Tibial nerve (tissue), 4 donors: ENCODE measurements at regions not wholly inside any gene's neighbourhood (a gene's known extent, or its start where the extent isn't known, plus 50 kb on each side); places are given as distances from the start of the nearest gene placed in this dataset.

Source experiments
- DNase-seq, 2 donors: peaks; one replicate each; pipeline ENCODE4 v3.0.0-alpha.2; 2019; ENCODE audit warnings: low spot score in 2 of 2
- H3K27ac ChIP-seq, 4 donors: fragments of 200-600 bp; sonication (generic) in 3 of 4; one replicate each; pipeline ENCODE4 v1.5.1; 2017 to 2019; ENCODE audit warnings: mild to moderate bottlenecking in 1 of 4
- H3K27me3 ChIP-seq, 2 donors: fragments of 200-600 bp; sonication (generic) in 1 of 2; one replicate each; pipeline versions ENCODE4 v1.5.1 to v1.6.0; 2017 to 2019
- H3K36me3 ChIP-seq, 3 donors: fragments of 200-600 bp; sonication (generic); one replicate each; pipeline ENCODE4 v1.5.1; 2018 to 2019
- H3K4me1 ChIP-seq, 4 donors: fragments of 200-600 bp; sonication (generic) in 3 of 4; one replicate each; pipeline ENCODE4 v1.5.1; 2017 to 2019
- H3K4me3 ChIP-seq, 4 donors: fragments of 200-600 bp; sonication (generic) in 3 of 4; one replicate each; pipeline ENCODE4 v1.5.1; 2017 to 2019; ENCODE audit warnings: mild to moderate bottlenecking in 1 of 4, moderate library complexity in 1 of 4
- H3K9me3 ChIP-seq, 4 donors: fragments of 200-600 bp; sonication (generic) in 3 of 4; one replicate each; pipeline ENCODE4 v1.5.1; 2017 to 2019
- EP300 ChIP-seq, 2 donors: sonication (generic); formaldehyde crosslinking; IDR thresholded peaks; one replicate each; pipeline ENCODE4 v1.6.1; 2017; ENCODE audit warnings: antibody characterized with exemption in 2 of 2, mild to moderate bottlenecking in 1 of 2
- POLR2A ChIP-seq, 2 donors: fragments of 450-650 bp; IDR thresholded peaks; one replicate each; pipeline ENCODE4 v1.6.1; 2017; ENCODE audit warnings: antibody characterized with exemption in 2 of 2, mild to moderate bottlenecking in 2 of 2, moderate library complexity in 2 of 2
- WGBS, 2 donors: methylation state at CpG; one replicate each; pipeline ENCODE4 v1.1.5; 2018; 5-methylcytosine and 5-hydroxymethylcytosine counted together
- TF ChIP-seq, protein P1 (sequence below), 5 experiments: fragments of 200-600 bp in 3 of 5; fragments of 450-650 bp in 2 of 5; sonication (generic) in 3 of 5; IDR thresholded peaks; one replicate each; pipeline ENCODE4 v1.5.1; 2016 to 2019; ENCODE audit warnings: antibody characterized with exemption in 5 of 5, mild to moderate bottlenecking in 3 of 5, moderate library complexity in 2 of 5

DNA sequence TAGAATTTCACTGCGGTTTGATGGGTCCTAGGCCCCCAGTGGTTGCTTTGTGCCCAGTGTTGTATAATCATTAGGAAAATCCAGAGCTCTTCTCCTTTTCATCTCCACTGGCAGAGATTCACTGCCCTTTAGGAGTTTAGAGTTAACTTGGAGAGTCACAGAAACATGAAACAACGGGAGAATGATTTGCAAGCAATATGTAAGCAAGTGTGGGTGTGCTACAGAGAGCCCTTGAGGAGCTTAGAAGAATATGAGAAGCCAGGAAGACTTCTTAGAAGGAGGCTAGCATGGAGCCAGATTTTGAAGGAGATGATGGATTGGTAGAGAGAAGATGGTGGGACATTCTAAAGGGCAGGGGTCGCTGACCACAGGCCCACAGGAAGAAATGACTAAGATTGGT lies 327.3 kb downstream of the ZNF326 start:
- no peaks in the 10 kb centered on the region for H3K36me3 ChIP-seq
- no peak overlapping the region for H3K27ac ChIP-seq
- H3K27me3 ChIP-seq, result no peaks in the 10 kb centered on the region
- H3K4me1 ChIP-seq, result no peaks in the 10 kb centered on the region
- no peaks in the 10 kb centered on the region for H3K9me3 ChIP-seq
- 65 to 69% methylated on average over 3 of the region's 3 CpGs for WGBS, 2 donors
- no peak for TF ChIP-seq EP300 (IDR thresholded peaks at IDR 0.05)
- no peak for TF ChIP-seq POLR2A (IDR thresholded peaks at IDR 0.05)
- TF ChIP-seq, protein P1, sequence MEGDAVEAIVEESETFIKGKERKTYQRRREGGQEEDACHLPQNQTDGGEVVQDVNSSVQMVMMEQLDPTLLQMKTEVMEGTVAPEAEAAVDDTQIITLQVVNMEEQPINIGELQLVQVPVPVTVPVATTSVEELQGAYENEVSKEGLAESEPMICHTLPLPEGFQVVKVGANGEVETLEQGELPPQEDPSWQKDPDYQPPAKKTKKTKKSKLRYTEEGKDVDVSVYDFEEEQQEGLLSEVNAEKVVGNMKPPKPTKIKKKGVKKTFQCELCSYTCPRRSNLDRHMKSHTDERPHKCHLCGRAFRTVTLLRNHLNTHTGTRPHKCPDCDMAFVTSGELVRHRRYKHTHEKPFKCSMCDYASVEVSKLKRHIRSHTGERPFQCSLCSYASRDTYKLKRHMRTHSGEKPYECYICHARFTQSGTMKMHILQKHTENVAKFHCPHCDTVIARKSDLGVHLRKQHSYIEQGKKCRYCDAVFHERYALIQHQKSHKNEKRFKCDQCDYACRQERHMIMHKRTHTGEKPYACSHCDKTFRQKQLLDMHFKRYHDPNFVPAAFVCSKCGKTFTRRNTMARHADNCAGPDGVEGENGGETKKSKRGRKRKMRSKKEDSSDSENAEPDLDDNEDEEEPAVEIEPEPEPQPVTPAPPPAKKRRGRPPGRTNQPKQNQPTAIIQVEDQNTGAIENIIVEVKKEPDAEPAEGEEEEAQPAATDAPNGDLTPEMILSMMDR (IDR thresholded peaks at IDR 0.05), result no peak
- no peak for DNase-seq
- no peak overlapping the region for H3K4me3 ChIP-seq

DNA sequence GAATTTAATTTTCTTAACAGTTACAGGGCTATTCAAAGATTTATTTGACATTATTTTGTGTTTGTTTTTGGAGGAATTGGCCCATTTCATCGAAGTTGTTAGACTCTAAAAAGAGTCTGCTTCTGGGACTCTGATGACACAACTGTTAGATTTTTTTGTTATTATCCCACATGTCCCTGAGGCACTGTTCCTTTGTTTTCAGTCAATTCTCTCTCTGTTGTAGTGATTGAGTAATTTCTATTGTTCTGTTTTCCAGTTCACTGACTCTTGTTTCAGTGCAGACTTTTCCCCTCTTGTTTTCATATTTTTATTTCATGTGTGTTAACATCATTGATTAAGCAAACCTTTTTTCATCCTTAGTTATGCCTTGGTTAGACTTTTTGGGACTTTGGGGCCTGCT lies 325.0 kb downstream of the ZNF326 start:
- no peaks in the 10 kb centered on the region for H3K9me3 ChIP-seq
- H3K36me3 ChIP-seq, result no peaks in the 10 kb centered on the region
- TF ChIP-seq EP300 (IDR thresholded peaks at IDR 0.05), result no peak
- TF ChIP-seq, protein P1 (IDR thresholded peaks at IDR 0.05), result no peak
- no peak for TF ChIP-seq POLR2A (IDR thresholded peaks at IDR 0.05)
- no peak overlapping the region for H3K4me3 ChIP-seq
- no peak overlapping the region for H3K27ac ChIP-seq
- no peaks in the 10 kb centered on the region for H3K4me1 ChIP-seq
- WGBS, 2 donors, result 30 to 33% methylated on average over 1 of the region's 1 CpG
- H3K27me3 ChIP-seq, result no peaks in the 10 kb centered on the region
- DNase-seq, result no peak

DNA sequence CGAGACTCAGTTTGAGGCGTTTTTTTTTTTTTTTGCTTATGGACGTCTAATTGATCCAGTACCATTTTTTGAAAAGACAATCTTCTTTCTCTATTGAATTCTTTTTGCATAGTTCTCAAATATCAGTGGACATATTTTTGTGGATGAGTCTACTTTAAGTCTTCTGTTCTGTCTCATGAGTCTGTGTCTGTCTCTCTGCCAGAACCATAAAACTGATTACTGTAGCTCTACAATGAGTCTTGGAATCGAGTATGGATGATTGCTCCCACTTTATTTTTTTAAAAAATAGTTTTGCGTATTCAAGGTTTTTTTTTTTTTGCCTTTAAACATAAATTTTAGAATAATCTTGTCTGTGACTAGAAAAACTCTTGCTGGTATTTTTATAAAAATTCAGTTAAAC lies 323.5 kb downstream of the ZNF326 start:
- DNase-seq, result no peak

DNA sequence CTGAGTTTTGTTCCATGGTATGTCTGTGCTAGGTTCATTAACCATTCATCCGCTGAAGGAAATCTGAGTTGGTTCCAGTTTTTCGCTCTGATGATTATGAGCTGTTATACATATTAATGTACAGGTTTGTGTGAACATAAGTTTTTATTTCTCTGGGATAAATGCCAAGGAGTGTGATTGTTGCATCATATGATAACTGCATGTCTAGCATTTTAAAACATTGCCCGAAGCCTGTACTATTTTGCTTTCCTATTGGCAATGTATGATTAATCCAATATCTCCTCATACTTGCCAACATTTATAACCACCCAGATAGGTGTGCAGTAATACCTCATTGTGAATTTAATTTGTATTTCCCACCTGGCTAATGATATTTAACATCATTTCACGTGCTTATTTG lies 322.7 kb downstream of the ZNF326 start:
- H3K27ac ChIP-seq, result no peak overlapping the region
- DNase-seq, result no peak
- no peaks in the 10 kb centered on the region for H3K4me1 ChIP-seq
- TF ChIP-seq POLR2A (IDR thresholded peaks at IDR 0.05) (no peak), EP300 (IDR thresholded peaks at IDR 0.05) (no peak)
- TF ChIP-seq, protein P1 (IDR thresholded peaks at IDR 0.05), result no peak
- no peaks in the 10 kb centered on the region for H3K27me3 ChIP-seq
- H3K9me3 ChIP-seq, result no peaks in the 10 kb centered on the region
- H3K36me3 ChIP-seq, result no peaks in the 10 kb centered on the region
- 79 to 90% methylated on average over 4 of the region's 4 CpGs for WGBS, 2 donors
- no peak overlapping the region for H3K4me3 ChIP-seq

More for the DNA sequence above, 323.5 kb downstream of the ZNF326 start:
- no peaks in the 10 kb centered on the region for H3K27me3 ChIP-seq
- H3K4me1 ChIP-seq, result no peaks in the 10 kb centered on the region
- no peaks in the 10 kb centered on the region for H3K36me3 ChIP-seq
- 42 to 49% methylated on average over 5 of the region's 5 CpGs for WGBS, 2 donors
- no peak overlapping the region for H3K4me3 ChIP-seq
- no peak overlapping the region for H3K27ac ChIP-seq
- TF ChIP-seq, protein P1 (IDR thresholded peaks at IDR 0.05), result no peak
- TF ChIP-seq POLR2A (IDR thresholded peaks at IDR 0.05) (no peak), EP300 (IDR thresholded peaks at IDR 0.05) (no peak)
- no peaks in the 10 kb centered on the region for H3K9me3 ChIP-seq

DNA sequence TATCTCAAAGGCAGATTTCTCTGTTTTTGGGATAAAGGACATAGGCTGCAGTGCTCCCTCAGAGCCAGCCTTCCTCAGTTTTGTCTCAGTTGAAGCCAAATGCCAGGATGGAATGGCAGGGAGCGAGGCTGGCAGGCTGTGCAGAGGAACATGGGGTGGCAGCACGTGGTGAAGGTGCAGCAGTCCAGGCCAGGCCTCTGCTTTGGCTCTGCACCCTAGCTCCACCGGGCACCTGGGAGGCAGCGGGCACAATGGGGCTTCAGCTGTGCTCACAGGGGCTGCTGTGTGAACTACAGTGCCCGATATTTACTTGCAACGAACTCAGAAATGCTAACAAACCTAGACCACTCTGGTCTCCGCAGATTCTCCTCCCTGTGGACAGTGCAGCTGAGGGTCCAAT lies 319.6 kb downstream of the ZNF326 start:
- DNase-seq, result no peak
- WGBS, 2 donors, result 86 to 98% methylated on average over 5 to 7 of the region's 7 CpGs
- Histone ChIP-seq H3K4me1 (no peaks in the 10 kb centered on the region), H3K36me3 (no peaks in the 10 kb centered on the region), H3K9me3 (no peaks in the 10 kb centered on the region), H3K27ac (no peak overlapping the region), H3K27me3 (no peaks in the 10 kb centered on the region), H3K4me3 (no peak overlapping the region)
- TF ChIP-seq, protein P1 (IDR thresholded peaks at IDR 0.05), result no peak
- TF ChIP-seq EP300 (IDR thresholded peaks at IDR 0.05), result no peak
- TF ChIP-seq POLR2A (IDR thresholded peaks at IDR 0.05), result no peak
